Limb (tissue), 2 donors: ENCODE measurements at regions not wholly inside any gene's neighbourhood (a gene's known extent, or its start where the extent isn't known, plus 50 kb on each side); places are given as distances from the start of the nearest gene placed in this dataset.

Source experiments
- DNase-seq, 2 donors: peaks; one replicate each; pipeline ENCODE4 v3.0.0-alpha.2; 2016; ENCODE audit errors: extremely low spot score in 2 of 2

GRCh38 chr10:128369101-128369650, 243.0 kb upstream of the MKI67 start:
- DNase-seq: no peak

- DNase-seq: no peak
Observed at GRCh38 chr10:128373071-128373749, 247.0 kb upstream of the MKI67 start.

GRCh38 chr10:128373831-128374230, 247.6 kb upstream of the MKI67 start:
- DNase-seq: no peak

GRCh38 chr10:128375171-128375570, 248.9 kb upstream of the MKI67 start:
- DNase-seq: no peak

GRCh38 chr10:128377364-128377987, 251.3 kb upstream of the MKI67 start:
- DNase-seq: no peak

GRCh38 chr10:128377988-128378387, 251.8 kb upstream of the MKI67 start:
- no peak for DNase-seq

GRCh38 chr10:128380946-128381345, 254.7 kb upstream of the MKI67 start:
- no peak for DNase-seq

- DNase-seq: no peak
Observed at GRCh38 chr10:128382225-128382624, 256.0 kb upstream of the MKI67 start.

- no peak for DNase-seq
Observed at GRCh38 chr10:128384831-128385230, 258.6 kb upstream of the MKI67 start.

- no peak for DNase-seq
Observed at GRCh38 chr10:128386231-128386630, 260.0 kb upstream of the MKI67 start.

GRCh38 chr10:128386816-128387604, 260.8 kb upstream of the MKI67 start:
- DNase-seq: no peak

GRCh38 chr10:128390596-128390995, 264.4 kb upstream of the MKI67 start:
- DNase-seq: peak in 1 of 2 donors; percentile 10

- DNase-seq: no peak
Observed at GRCh38 chr10:128393546-128393945, 267.3 kb upstream of the MKI67 start.

GRCh38 chr10:128398118-128398517, 271.9 kb upstream of the MKI67 start:
- DNase-seq: no peak

GRCh38 chr10:128398999-128399398, 272.8 kb upstream of the MKI67 start:
- no peak for DNase-seq

- no peak for DNase-seq
Observed at GRCh38 chr10:128400564-128400963, 274.3 kb upstream of the MKI67 start.

- no peak for DNase-seq
Observed at GRCh38 chr10:128405450-128405849, 279.2 kb upstream of the MKI67 start.

- DNase-seq: no peak
Observed at GRCh38 chr10:128411643-128412042, 285.4 kb upstream of the MKI67 start.

GRCh38 chr10:128414568-128414967, 288.3 kb upstream of the MKI67 start:
- no peak for DNase-seq

GRCh38 chr10:128416231-128416630, 290.0 kb upstream of the MKI67 start:
- no peak for DNase-seq

GRCh38 chr10:128417826-128418225, 291.6 kb upstream of the MKI67 start:
- DNase-seq: no peak

GRCh38 chr10:128418819-128419218, 292.6 kb upstream of the MKI67 start:
- DNase-seq: no peak
